ENCODE measurements at regions not wholly inside any gene's neighbourhood (a gene's known extent, or its start where the extent isn't known, plus 50 kb on each side); places are given as distances from the start of the nearest gene placed in this dataset.

DNA sequence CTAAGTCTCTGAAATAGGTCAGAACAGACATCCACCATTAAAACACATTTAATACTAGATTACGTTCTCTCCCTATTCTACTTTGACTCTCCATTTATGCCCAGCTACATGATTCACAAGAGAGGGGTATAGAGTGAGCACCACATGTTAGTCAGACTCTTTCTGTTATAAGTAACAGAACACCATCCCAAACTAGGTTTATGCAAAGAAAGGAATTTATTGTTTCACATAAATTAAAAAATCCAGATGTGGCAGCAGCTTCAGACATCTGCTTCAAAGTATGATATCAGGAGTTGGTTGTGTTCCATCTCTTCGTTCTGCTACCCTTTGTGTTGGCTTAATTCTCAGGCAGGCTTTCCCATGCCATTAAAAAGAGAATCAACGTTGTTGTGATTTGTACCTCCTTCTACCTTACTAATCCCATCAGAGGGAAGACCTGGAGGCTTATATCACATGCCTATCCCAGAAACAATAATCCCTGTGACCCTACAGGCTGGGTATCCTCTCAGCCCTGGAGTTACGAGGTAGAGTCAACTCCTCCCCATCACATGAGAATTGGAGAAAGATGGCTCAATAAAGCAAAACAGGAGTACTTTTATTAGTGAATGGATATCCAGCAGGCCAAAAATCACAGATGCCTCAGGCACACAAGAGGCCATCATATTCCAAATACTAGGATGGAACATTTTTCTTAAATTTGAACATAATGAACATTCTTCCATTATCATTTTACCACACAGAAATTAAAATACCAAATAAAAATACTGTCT, 163.2 kb downstream of the SLC7A11 start:
- no peak for DNase-seq

DNA sequence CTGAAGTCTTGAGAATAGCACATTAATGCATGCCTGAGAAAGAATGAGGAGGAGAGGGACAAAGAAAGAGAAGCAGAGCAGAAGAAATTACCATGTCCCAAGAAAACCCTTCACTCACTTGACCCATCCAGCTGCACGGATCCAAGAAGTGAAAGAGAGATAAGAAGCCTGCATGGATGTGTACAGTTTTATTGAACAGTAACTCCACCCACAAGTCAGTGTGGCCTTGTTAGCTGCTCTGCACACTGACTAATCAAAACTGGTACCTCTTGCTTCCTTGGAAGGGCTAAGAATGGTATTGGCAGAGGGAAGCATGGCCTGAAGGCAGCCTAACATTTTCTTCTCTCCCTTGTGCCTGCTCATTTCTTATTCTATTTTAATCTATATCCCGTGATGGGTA, 163.9 kb downstream of the SLC7A11 start:
- DNase-seq, result no peak

DNA sequence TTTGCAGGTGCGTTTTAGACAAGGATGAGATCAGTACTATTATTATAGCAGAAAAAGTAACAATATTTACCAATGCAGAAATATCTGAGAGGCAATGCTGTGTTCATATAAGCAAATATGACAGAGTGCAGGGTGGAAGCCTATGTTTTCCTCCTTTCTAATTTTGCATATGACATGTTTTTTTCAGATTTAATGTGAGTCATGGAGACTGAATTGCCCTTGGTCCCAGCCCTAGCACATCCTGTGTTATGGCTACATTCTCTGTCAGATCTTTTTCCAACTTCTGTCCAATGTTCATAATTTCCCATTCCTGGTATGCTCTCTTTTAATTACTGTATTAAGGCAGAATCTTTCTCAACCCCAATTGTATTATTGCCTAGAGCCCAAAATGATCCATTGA, 165.6 kb downstream of the SLC7A11 start:
- no peak for DNase-seq

DNA sequence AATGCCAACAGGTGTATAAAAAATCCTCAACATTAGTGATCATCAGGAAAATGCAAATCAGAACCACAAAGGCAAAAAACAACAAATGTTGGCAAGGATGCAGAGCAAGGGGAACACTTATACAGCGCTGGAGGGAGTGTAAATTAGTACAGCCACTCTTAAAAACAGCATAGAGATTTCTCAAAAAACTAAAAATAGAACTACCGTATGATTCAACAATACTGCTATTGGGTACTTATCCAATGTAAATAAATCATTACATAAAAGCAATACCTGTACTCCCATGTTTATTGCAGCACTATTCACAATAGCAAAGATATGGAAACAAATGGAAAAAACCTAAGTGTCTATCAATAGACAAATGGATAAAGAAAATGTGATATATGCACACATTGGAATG, 171.3 kb downstream of the SLC7A11 start:
- DNase-seq, result no peak

DNA sequence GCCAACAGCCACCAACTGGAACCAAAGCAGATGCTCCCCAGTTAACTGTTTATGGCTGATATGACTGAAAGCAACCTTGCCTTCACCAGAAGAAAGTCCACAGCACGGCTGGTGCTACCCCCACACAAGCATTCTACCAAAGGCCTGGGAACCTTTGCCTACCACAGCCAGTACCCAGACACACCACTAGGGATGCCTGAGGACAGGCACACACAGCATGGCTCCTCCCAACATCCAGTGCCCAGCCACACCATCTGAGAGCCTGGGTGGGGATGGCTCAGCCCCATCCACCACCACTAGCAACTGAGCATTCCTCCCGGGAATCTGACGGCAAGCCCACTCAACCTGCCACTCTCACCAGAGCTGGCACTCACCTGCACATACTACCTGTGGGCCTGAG, 178.6 kb downstream of the SLC7A11 start:
- DNase-seq, result no peak

DNA sequence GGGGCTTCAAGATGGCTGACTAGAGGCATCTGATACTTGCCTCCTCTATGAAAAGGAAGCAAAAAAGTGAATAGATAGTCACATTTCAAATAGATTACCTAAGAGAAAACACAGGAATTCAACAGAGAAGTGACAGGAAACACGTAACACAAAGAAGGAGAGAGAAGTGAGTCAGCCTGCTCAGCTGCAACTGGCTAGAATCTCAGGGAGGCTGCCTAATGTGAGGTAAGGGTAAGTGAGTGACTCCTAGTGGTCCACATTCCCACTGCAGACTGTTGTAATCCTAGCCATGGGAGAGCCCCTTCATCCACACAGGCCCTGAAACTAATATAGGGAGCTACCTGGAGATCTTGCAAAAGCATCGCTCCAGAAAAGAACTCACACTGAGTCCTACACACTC, 179.2 kb downstream of the SLC7A11 start:
- no peak for DNase-seq

DNA sequence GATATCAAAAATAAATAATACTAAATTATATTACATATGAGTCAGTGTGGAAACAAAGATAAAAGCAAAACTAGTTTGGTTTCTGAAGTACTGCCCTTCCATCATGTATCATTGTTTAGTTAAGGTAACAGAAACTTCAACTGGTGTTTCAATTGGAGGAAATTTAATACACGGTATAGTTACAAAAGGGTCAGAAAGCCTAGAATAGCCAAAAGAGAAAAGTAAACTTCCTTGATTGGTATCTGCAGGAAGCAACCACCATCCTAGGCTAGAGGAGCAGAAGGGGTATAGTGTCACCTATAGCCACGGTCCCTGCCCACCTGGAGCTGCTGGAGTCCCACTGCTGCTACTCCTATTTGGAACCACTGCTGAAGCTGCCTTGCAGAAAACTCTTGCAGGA, 185.6 kb downstream of the SLC7A11 start:
- no peak for DNase-seq

DNA sequence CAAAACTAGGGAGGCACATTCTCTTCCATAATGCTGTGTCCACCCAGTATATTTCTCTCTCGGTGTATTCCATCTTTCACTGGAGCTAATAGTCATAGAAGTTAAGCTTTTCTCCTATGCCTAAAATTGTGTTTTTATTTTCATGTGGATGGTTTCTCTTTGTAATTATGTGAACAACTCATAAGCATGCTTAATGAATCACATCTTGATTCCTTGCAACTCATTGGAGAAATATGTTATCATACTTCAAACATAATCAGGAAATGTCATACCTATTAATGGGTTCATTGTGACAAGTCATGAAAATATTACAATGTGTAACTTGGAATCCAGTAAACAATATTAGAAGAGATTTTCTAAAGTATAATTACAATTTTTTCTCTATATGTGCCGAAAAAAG, 186.3 kb downstream of the SLC7A11 start:
- DNase-seq, result no peak

DNA sequence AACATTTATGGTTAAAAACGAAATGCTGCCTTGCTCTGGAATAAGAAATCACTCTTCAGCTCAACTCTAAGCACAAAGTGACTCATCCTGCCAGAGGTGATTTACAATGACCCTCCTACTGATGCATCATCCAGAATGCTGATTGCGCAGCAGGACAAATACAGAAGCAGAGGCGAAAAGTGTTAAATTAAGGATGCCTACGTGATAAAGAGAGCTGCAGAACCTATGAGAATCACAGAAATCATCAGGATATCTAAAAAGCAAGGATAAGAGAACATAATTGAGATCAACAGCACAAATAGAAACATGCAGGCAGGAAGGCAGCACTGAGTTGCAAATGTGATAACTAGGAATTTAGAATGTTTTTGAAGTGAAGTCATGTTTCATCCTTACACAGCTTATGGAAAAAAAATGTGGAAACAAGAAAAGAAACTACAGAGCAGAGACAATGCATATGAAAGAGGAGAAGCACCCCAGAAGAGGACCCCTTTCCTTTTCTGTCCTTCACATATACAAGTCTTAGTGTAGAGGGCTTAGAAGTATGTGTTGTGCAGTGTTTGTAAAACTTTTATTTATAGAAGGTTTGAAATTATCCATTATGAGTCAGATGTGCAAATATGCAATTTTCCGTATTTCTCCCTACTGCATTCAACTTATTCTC, 188.4 kb downstream of the SLC7A11 start:
- DNase-seq, result no peak

DNA sequence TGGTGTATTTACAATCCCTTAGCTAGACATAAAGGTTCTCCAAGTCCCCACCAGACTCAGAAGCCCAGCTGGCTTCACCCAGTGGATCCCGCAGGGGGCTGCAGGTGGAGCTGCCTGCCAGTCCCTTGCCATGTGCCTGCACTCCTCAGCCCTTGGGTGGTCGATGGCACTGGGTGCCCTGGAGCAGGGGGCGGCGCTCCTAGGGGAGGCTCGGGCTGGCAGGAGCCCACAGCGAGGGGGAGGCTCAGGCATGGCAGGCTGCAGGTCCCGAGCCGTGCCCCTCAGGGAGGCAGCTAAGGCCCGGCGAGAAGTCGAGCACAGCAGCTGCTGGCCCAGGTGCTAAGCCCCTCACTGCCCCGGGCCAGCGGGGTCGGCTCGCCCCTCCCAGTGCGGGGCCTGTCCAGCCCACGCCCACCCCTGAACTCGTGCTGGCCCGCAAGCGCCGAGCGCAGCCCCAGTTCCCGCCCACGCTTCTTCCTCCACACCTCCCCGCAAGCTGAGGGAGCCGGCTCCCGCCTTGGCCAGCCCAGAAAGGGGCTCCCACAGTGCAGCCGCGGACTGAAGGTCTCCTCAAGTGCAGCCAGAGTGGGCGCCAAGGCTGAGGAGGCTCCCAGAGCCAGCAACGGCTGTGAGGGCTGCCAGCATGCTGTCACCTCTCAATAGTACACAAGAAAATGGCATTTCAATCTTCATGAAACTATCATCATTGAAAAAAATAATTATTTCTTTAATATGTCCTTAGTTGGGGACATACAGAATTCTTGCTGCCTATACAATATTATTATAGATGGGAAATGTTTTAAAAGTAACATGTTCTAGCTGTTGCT, 189.1 kb downstream of the SLC7A11 start:
- DNase-seq, result no peak

DNA sequence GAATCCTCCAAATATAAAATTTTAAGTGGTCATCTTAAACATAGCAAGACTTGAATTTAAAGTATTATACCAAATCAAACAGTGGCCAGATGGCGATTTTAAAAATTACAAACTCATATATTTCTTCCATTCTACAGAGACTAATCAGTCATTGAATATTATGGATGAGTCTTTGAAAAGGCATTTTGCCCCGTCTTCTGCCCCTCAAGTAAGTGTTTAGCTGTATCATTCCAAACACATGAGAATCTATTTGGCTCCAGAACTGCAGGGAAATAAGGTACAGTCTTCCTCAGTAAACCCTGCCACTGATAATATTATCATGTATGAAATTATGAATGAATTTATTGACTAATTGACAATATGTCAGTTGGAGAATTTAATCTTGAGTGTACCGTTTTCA, 191.0 kb downstream of the SLC7A11 start:
- DNase-seq, result no peak

DNA sequence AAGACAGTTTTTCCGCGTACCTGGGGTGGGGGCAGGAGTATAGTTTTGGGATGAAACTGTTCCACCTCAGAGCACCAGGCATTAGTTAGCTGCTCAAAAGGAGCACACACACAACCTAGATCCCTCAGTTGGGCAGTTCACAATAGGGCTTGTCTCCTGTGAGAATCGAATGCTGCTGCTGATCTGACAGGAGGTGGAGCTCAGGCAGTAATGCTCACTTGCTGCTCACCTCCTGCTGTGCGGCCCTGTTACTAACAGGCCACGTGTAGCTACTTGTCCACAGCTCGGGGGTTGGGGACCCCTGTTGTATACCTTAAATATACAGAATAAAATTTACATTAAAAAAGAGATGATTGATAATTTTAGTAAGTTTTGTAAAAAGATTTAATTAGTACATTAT, 191.5 kb downstream of the SLC7A11 start:
- DNase-seq, result no peak

DNA sequence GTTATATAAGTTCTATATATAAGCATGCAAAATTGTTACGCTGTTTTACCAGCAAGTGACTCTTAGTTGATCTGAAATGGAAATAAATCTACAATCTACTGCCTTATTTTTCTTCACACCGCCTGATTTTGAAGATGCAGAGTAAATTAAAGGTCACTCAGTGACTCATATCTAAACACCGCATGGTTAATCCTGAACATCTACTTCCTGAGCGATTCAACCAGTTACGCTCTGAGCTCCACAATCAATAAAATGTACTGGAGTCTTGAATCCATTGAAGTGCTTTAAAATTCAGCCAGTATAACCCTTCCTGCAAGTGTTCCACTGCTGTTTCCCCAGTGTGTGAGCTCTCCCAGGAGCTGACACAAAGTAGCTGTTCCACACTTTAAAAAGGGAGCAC, 192.8 kb downstream of the SLC7A11 start:
- DNase-seq, result no peak

DNA sequence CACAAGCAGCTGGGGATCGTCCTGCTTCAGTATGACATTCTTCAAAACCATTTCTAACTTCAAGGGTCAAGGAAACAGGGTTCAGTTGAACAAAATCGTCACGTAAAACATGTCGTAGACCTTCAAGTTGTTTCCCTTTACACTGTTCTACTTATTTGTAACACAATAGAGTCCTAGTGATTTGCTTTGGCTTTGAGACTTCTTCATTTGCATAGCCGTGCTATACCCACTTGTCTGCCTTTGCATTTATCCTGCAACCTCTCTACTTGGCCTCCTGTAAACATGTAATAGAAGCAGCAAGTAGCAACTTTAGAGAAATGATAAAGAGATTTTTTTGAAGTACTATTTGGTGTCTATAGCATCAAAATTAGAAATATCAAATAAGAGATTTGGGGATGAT, 194.9 kb downstream of the SLC7A11 start:
- no peak for DNase-seq

DNA sequence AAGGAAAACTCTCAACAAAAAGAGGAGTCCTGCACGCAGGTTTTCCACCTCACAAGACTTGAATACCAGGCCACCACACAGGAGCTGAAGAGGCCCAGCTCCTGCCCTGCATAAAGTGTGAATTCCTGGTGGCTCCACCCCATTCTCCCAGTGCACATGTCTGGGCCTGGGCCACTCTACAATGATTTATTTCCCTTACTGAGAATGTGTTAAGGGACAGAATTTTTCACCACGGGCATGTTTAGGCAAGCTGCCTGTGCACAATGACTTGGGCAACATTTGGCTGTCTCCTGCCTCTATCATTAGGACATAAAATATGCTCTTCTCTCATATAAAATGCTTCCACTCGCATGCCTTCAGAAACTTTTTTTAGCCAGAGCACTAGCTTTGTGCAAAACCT, 197.1 kb downstream of the SLC7A11 start:
- DNase-seq, result no peak

DNA sequence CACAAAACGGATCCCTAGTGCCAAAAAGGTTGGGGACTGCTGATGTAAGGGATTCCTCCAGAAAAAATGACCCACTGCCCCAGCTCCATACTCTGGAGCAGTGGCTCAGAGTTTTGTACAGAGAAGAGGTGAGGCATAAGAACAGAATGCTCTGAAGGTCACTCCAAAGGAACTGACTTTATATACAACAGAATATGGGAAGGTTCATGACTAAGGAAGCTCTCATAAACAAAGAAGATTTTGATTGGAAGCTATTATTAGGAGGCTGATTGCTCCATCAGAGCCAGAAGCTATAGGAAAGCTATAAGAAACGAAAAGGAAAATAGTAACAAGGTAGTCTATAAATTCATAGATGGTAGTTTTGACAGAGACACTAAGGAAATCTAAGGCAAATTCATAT, 203.1 kb downstream of the SLC7A11 start:
- no peak for DNase-seq

DNA sequence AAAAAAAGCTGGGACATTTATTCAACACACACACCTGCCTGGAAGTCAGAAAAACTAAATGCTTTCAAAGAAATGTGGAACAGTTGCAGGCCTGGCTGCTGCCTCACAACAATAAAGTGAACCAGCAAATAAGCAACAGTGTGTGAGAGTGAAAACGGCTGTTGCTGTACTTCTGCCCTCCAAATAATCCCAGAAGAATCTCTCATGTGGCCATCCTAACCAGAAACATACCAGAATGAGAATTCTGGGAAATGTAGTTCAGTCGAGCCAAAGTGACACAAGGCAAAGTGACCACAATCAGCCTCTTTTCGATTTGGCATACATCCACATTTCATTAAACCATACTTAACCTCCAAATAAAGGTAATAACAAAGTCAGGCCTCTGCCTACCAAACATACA, 204.5 kb downstream of the SLC7A11 start:
- DNase-seq, result no peak

DNA sequence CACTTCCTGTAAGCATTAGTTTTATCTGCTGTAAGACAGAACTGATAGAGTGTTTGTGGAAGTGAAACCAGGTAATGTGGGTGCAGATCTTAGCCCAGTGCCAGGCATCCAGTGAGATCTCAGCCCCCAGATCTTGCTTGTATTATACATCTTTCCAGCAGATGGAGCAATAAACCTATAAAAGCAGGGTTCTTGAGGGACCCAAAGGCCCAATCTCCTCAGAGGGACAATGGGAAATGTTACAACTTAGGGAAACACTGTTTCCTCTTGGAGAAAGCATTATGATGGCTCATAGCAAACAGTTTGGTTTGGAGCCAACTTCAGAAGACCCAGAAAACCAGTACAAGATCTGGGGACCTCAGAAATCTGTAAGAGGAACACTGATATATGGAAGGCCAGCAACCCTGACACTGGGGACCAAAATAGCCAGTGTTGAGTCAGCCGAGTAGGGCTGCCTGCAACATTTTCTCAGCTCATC, 206.3 kb downstream of the SLC7A11 start:
- DNase-seq, result no peak

DNA sequence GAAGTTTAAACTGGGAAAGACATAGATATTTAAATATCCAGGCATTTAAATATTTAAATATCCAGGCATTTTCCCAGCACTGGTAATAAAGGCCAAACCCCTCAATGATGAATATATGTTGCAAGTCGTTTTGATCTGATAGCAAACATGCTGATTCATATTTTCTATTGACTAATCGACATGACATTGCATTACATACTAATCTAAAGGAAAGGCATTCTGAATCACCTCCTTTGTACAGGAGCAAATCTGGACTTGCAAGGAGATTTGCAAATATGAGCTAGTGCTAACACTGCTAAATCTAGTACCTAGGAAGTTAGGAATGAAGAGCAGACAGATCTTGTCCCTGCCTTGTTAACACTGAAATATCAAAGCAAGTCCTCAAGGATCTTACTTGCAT, 207.3 kb downstream of the SLC7A11 start:
- no peak for DNase-seq

DNA sequence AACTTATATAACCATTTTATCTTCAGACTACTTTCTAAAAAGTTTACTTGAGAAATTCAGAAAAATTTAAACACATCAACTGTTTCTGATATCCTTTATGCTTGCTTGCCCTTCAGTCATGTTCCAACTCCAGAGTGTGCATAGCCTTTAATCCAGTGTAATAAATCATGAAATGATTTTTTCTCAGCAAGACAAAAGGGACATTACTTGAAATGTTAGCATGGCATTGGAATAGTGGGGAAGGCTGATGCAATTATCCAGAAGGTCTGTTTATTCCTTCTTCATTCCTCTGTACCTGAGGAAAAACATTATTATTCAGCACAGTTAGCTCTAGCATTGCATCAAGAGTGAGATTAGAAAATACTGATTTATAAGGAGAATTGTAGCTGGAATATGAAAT, 209.9 kb downstream of the SLC7A11 start:
- no peak for DNase-seq

DNA sequence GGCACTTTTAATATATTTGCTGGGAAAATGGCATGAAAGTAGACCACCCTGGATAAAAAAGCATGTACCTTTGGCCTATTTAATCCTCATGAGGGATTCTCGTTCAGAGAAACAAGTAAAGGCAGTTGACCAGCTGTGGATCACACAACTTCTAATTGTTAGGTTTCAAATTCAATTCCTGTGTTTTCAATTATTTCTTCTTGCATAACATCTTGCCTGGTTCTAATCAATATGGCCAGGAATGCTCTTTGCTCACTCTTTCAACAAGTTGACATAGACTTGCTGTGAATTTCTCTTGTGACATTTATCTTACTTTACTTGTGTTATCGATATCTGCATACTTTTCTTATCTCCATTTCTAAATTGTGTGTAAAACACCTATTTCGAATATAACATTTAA, 211.8 kb downstream of the SLC7A11 start:
- no peak for DNase-seq

DNA sequence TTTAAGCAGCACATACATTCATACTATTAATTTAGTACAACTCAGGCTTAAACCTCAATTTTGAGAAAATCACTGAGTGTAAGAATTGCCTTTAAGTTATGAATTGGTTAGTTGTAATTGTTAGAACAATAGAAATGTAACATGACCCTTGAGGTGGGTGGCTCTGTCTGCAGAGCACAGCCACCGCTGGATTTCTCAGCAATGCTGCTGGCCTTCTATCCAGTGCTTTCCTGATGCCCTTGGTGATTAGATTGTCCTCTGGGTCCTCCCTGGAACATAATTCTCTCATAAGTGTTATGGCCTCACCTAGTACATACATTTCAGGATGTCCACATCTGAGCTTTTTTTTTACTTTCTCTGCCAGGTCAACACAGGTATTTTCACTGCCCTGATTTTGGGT, 213.2 kb downstream of the SLC7A11 start:
- DNase-seq, result no peak

DNA sequence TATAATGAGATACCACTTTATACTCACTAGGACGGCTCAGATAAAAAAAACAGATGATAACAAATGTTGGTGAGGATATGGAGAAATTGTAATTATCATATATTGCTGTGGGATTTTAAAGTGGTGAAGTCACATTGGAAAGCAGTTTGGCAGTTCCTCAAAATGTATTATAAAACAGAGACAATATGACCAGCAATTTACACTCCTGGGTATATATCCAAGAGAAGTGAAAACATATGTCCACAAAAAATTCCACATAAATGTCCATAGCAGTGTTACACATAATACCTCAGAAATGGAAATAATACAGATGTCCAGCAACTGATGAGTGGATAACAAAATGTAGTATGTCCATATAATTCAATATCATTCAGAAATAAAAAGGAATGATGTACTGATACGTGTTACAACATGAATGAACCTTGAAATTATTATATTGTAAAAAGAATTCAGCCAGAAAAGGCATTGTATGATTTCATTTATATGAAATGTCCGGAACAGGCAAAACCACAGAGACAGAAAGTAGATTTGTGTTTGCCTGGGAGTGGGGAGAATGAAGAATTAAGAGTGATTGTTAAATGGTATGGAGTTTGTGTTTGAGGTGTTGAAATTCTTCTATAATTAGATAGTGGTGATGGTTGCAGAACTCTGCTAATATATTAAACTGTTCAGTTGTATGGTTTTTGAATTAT, 220.9 kb downstream of the SLC7A11 start:
- no peak for DNase-seq

Data from stimulated activated CD4-positive, alpha-beta T cell treated with anti-CD3 and anti-CD28 coated beads, Interleukin-12 subunit alpha, Interleukin-12 subunit beta, amount 100 ng/mL, for 4 hours (primary cell).